ENCODE measurements at regions not wholly inside any gene's neighbourhood (a gene's known extent, or its start where the extent isn't known, plus 50 kb on each side); places are given as distances from the start of the nearest gene placed in this dataset.

- Histone ChIP-seq H3K4me3 (ENCODE audit: low read length) (no peak overlapping the region), H3K36me3 (ENCODE audit: control insufficient read depth, insufficient read depth, low read length) (no peaks in the 10 kb centered on the region), H3K4me1 (ENCODE audit: control insufficient read depth, insufficient read depth, low read length) (no peaks in the 10 kb centered on the region), H3K27ac (ENCODE audit: low read depth, low read length) (no peak overlapping the region), H3K27me3 (ENCODE audit: control insufficient read depth, insufficient read depth, low read length, poor library complexity, severe bottlenecking) (no peaks in the 10 kb centered on the region), H3K9me3 (ENCODE audit: control insufficient read depth, low read length) (no peaks in the 10 kb centered on the region), H3K9ac (ENCODE audit: extremely low read depth, low read length, poor library complexity, severe bottlenecking) (no peak overlapping the region)
- H3K36me3 Mint-ChIP-seq (ENCODE audit: low read depth): no peaks in the 10 kb centered on the region
- TF ChIP-seq CTCF (conservative IDR thresholded peaks at IDR 0.05): no peak
- DNase-seq: no peak
- H3K27ac Mint-ChIP-seq: no peak overlapping the region
- H3K27me3 Mint-ChIP-seq (ENCODE audit: insufficient read depth): peaks cover 3% of the 10 kb centered on the region
- no peak overlapping the region for H3K4me3 Mint-ChIP-seq
- no peaks in the 10 kb centered on the region for H3K9me3 Mint-ChIP-seq
- H3K4me1 Mint-ChIP-seq: peaks cover 5% of the 10 kb centered on the region
- 88% methylated on average over 4 of the region's 4 CpGs; no CpG with 5 or more reads in 1 of the 2 experiments for WGBS, 2 experiments (ENCODE audit: insufficient coverage in 1 of 2, insufficient read length in 1 of 2)
Measured at GRCh38 chr16:80263181-80263823, 277.5 kb upstream of the DYNLRB2 start.

DNA sequence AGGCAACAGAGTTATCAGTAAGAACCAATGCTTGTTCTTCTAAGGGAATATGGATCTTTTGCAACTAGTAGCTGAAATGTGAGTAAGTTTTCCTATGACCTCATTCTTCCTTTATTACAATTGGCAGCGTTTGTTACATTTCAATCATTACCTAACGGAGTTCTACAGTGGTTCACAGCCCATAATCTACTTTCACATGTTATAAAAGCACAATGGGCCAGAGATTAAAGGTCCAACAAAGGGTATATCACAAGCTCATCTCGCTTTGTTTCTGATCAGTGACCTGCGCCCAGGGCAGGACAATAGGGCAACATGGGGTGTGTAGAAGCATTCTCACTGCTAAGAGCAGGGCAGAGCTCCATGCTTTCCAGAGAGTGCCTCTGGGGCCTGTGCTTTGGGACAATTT, 279.9 kb upstream of the DYNLRB2 start:
- Histone ChIP-seq H3K4me1 (ENCODE audit: control insufficient read depth, insufficient read depth, low read length) (no peaks in the 10 kb centered on the region), H3K9ac (ENCODE audit: extremely low read depth, low read length, poor library complexity, severe bottlenecking) (no peak overlapping the region), H3K27ac (ENCODE audit: low read depth, low read length) (no peak overlapping the region), H3K4me3 (ENCODE audit: low read length) (no peak overlapping the region), H3K27me3 (ENCODE audit: control insufficient read depth, insufficient read depth, low read length, poor library complexity, severe bottlenecking) (no peaks in the 10 kb centered on the region), H3K36me3 (ENCODE audit: control insufficient read depth, insufficient read depth, low read length) (no peaks in the 10 kb centered on the region), H3K9me3 (ENCODE audit: control insufficient read depth, low read length) (no peaks in the 10 kb centered on the region)
- H3K4me1 Mint-ChIP-seq: peaks cover 5% of the 10 kb centered on the region
- 90 to 100% methylated on average over 1 to 4 of the region's 4 CpGs for WGBS, 2 experiments (ENCODE audit: insufficient coverage in 1 of 2, insufficient read length in 1 of 2)
- H3K4me3 Mint-ChIP-seq: no peak overlapping the region
- TF ChIP-seq CTCF (conservative IDR thresholded peaks at IDR 0.05): no peak
- no peak overlapping the region for H3K27ac Mint-ChIP-seq
- DNase-seq: no peak
- H3K27me3 Mint-ChIP-seq (ENCODE audit: insufficient read depth): peaks cover 3% of the 10 kb centered on the region
- no peaks in the 10 kb centered on the region for H3K9me3 Mint-ChIP-seq
- H3K36me3 Mint-ChIP-seq (ENCODE audit: low read depth): no peaks in the 10 kb centered on the region

- peaks cover 3% of the 10 kb centered on the region for H3K27me3 Mint-ChIP-seq (ENCODE audit: insufficient read depth)
- no peaks in the 10 kb centered on the region for H3K27me3 ChIP-seq (ENCODE audit: control insufficient read depth, insufficient read depth, low read length, poor library complexity, severe bottlenecking)
- H3K9me3 Mint-ChIP-seq: no peaks in the 10 kb centered on the region
- no peaks in the 10 kb centered on the region for H3K9me3 ChIP-seq (ENCODE audit: control insufficient read depth, low read length)
- H3K4me1 ChIP-seq (ENCODE audit: control insufficient read depth, insufficient read depth, low read length): no peaks in the 10 kb centered on the region
- H3K36me3 Mint-ChIP-seq (ENCODE audit: low read depth): no peaks in the 10 kb centered on the region
- no peaks in the 10 kb centered on the region for H3K36me3 ChIP-seq (ENCODE audit: control insufficient read depth, insufficient read depth, low read length)
- H3K27ac ChIP-seq (ENCODE audit: low read depth, low read length): no peak overlapping the region
- DNase-seq: no peak
- no peak overlapping the region for H3K27ac Mint-ChIP-seq
- no peak overlapping the region for H3K9ac ChIP-seq (ENCODE audit: extremely low read depth, low read length, poor library complexity, severe bottlenecking)
- WGBS, 2 experiments (ENCODE audit: insufficient coverage in 1 of 2, insufficient read length in 1 of 2): 64 to 87% methylated on average over 4 to 6 of the region's 6 CpGs
- no peak overlapping the region for H3K4me3 ChIP-seq (ENCODE audit: low read length)
- no peak overlapping the region for H3K4me3 Mint-ChIP-seq
- TF ChIP-seq CTCF (conservative IDR thresholded peaks at IDR 0.05): no peak
- H3K4me1 Mint-ChIP-seq: peaks cover 5% of the 10 kb centered on the region
Measured at GRCh38 chr16:80259290-80259805, 281.4 kb upstream of the DYNLRB2 start.
